HPDE6-E6E7 (cell line): ENCODE measurements at regions not wholly inside any gene's neighbourhood (a gene's known extent, or its start where the extent isn't known, plus 50 kb on each side); places are given as distances from the start of the nearest gene placed in this dataset.

Experiments
- DNase-seq: peaks from one replicate; pipeline ENCODE4 v3.0.0; 2011; ENCODE audit warnings: missing footprints; ENCODE audit errors: extremely low spot score

- DNase-seq, result no peak
Measured at GRCh38 chr2:18467749-18468360, 92.6 kb downstream of the RDH14 start.

GRCh38 chr2:18465979-18466378, 94.5 kb downstream of the RDH14 start:
- no peak for DNase-seq

- no peak for DNase-seq
Measured at GRCh38 chr2:18464913-18465312, 95.5 kb downstream of the RDH14 start.

- no peak for DNase-seq
Measured at GRCh38 chr2:18456026-18456425, 104.4 kb downstream of the RDH14 start.

- no peak for DNase-seq
Measured at GRCh38 chr2:18455236-18455862, 105.1 kb downstream of the RDH14 start.

GRCh38 chr2:18454692-18455235, 105.7 kb downstream of the RDH14 start:
- no peak for DNase-seq

GRCh38 chr2:18446715-18447114, 113.7 kb downstream of the RDH14 start:
- no peak for DNase-seq

- no peak for DNase-seq
Measured at GRCh38 chr2:18445433-18446320, 114.8 kb downstream of the RDH14 start.

- no peak for DNase-seq
Measured at GRCh38 chr2:18444806-18445205, 115.6 kb downstream of the RDH14 start.

GRCh38 chr2:18441583-18441982, 118.9 kb downstream of the RDH14 start:
- no peak for DNase-seq

GRCh38 chr2:18440777-18441176, 119.7 kb downstream of the RDH14 start:
- DNase-seq, result no peak

GRCh38 chr2:18440141-18440661, 120.3 kb downstream of the RDH14 start:
- DNase-seq, result no peak

- no peak for DNase-seq
Measured at GRCh38 chr2:18439716-18440115, 120.7 kb downstream of the RDH14 start.

GRCh38 chr2:18437909-18438308, 122.5 kb downstream of the RDH14 start:
- no peak for DNase-seq

GRCh38 chr2:18436503-18437005, 123.9 kb downstream of the RDH14 start:
- DNase-seq, result no peak

- DNase-seq, result no peak
Measured at GRCh38 chr2:18435426-18436037, 124.9 kb downstream of the RDH14 start.

- DNase-seq, result no peak
Measured at GRCh38 chr2:18433872-18434271, 126.6 kb downstream of the RDH14 start.

- DNase-seq, result no peak
Measured at GRCh38 chr2:18432999-18433398, 127.5 kb downstream of the RDH14 start.

- no peak for DNase-seq
Measured at GRCh38 chr2:18430996-18431748, 129.3 kb downstream of the RDH14 start.

- DNase-seq, result no peak
Measured at GRCh38 chr2:18428516-18428915, 131.9 kb downstream of the RDH14 start.

- DNase-seq, result no peak
Measured at GRCh38 chr2:18427762-18428161, 132.7 kb downstream of the RDH14 start.
